Upper lobe of left lung (tissue), 6 donors: ENCODE measurements at regions not wholly inside any gene's neighbourhood (a gene's known extent, or its start where the extent isn't known, plus 50 kb on each side); places are given as distances from the start of the nearest gene placed in this dataset.

ENCODE experiments used
- ATAC-seq, 2 donors: fragments of 200-7000 bp; cut with Tn5 transposase; one replicate each; pipeline ENCODE4 v1.9.1; 2022; ENCODE audit warnings: mild to moderate bottlenecking in 2 of 2, moderate library complexity in 2 of 2; ENCODE audit not compliant: low FRiP score in 2 of 2
- DNase-seq, 2 donors: peaks; one replicate each; pipeline ENCODE4 v3.0.0-alpha.2; 2019 to 2020
- H3K27ac ChIP-seq, 4 donors: fragments of 200-600 bp; sonication (generic); one replicate each; pipeline ENCODE4 v1.5.1; 2016 to 2019
- H3K27me3 ChIP-seq, 4 donors: fragments of 200-600 bp; sonication (generic); one replicate each; pipeline ENCODE4 v1.5.1; 2017 to 2019
- H3K36me3 ChIP-seq, 4 donors: fragments of 200-600 bp; sonication (generic); one replicate each; pipeline ENCODE4 v1.5.1; 2016 to 2019
- H3K4me1 ChIP-seq, 4 donors: fragments of 200-600 bp; sonication (generic); one replicate each; pipeline ENCODE4 v1.5.1; 2018 to 2019
- H3K4me3 ChIP-seq, 4 donors: fragments of 200-600 bp; sonication (generic); one replicate each; pipeline ENCODE4 v1.5.1; 2017 to 2019; ENCODE audit warnings: mild to moderate bottlenecking in 2 of 4, moderate library complexity in 1 of 4
- H3K9me3 ChIP-seq, 4 donors: fragments of 200-600 bp; sonication (generic); one replicate each; pipeline ENCODE4 v1.5.1; 2018 to 2019
- CTCF ChIP-seq, 6 experiments: fragments of 450-650 bp in 4 of 6; fragments of 200-600 bp in 2 of 6; sonication (generic) in 2 of 6; IDR thresholded peaks; one replicate each; pipeline ENCODE4 v1.5.1; 2016 to 2019; ENCODE audit warnings: antibody characterized with exemption in 6 of 6
- EP300 ChIP-seq, 4 donors: sonication (generic); formaldehyde crosslinking; IDR thresholded peaks; one replicate each; pipeline ENCODE4 v1.5.1; 2017; ENCODE audit warnings: antibody characterized with exemption in 4 of 4, control low read depth in 2 of 4
- POLR2A ChIP-seq, 4 donors: fragments of 450-650 bp; IDR thresholded peaks; one replicate each; pipeline ENCODE4 v1.5.1; 2016 to 2017; ENCODE audit warnings: antibody characterized with exemption in 4 of 4, mild to moderate bottlenecking in 2 of 4
- POLR2AphosphoS5 ChIP-seq, 2 donors: sonication (generic); formaldehyde crosslinking; IDR thresholded peaks; one replicate each; pipeline ENCODE4 v1.5.1; 2017; ENCODE audit warnings: antibody characterized with exemption in 2 of 2
- WGBS, 2 donors: methylation state at CpG; one replicate each; pipeline ENCODE4 v1.1.5; 2017 to 2018; 5-methylcytosine and 5-hydroxymethylcytosine counted together
- donor health status: DM: no; HTN: no; CAD: no; lungs with moderate emphysema.
- donor health status: DM: no; HTN: yes; CAD: no; lungs with severe emphysema.

DNA sequence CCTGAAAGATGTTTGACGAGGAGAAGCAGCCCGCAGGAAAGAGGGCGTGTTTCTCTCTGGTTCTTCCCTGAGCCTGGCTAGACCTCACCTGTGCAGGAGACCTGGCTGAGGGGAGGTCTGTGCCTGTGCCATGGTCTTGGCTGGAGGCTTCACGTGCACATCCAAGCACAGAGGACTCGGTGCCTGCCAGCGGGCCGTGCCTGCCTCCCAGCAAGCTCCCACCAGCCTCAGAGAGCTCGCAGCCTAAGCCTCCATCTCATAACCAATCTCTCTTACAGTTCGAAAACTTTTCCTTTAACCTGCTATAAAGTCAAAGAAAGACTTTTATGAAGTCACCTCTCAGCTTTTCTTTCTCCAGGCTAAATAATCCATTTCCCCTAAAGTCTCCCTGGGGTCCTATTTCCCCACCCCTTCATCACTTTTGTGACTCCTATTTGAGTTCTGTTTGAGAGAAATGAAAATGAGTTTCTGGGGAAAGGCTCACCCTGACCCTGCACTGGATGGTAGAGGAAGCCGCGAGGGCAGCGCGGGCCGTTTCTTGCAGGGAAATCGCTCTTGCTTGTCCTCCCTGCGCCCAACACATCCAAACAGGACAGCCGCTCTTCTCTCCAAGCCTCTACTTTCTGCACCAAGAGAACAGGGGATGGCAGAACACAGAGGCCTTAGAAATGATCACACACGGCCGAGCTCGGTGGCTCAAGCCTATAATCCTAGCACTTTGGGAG is 521.0 kb downstream of the SOX11 start:
- Histone ChIP-seq H3K27ac (no peak overlapping the region), H3K9me3 (no peaks in the 10 kb centered on the region), H3K27me3 (no peaks in the 10 kb centered on the region), H3K4me3 (no peak overlapping the region), H3K36me3 (no peaks in the 10 kb centered on the region), H3K4me1 (no peaks in the 10 kb centered on the region)
- DNase-seq (peak in 1 of 2 donors; percentile 62), ATAC-seq (no peak)
- TF ChIP-seq POLR2AphosphoS5 (IDR thresholded peaks at IDR 0.05) (no peak), EP300 (IDR thresholded peaks at IDR 0.05) (no peak), CTCF (IDR thresholded peaks at IDR 0.05) (no peak)
- WGBS, 2 donors: 94% methylated on average over 19 to 20 of the region's 20 CpGs

- DNase-seq: no peak
- Histone ChIP-seq H3K4me3 (no peak overlapping the region), H3K9me3 (no peaks in the 10 kb centered on the region), H3K4me1 (no peaks in the 10 kb centered on the region), H3K27ac (no peak overlapping the region), H3K36me3 (no peaks in the 10 kb centered on the region), H3K27me3 (no peaks in the 10 kb centered on the region)
- 57 to 76% methylated on average over 6 of the region's 6 CpGs for WGBS, 2 donors
- TF ChIP-seq EP300 (IDR thresholded peaks at IDR 0.05): no peak
- no peak for ATAC-seq
Observed at GRCh38 chr2:6214471-6214870, 522.3 kb downstream of the SOX11 start.

- H3K36me3 ChIP-seq: no peaks in the 10 kb centered on the region
- ATAC-seq (no peak), DNase-seq (no peak)
- H3K4me1 ChIP-seq: no peaks in the 10 kb centered on the region
- H3K27me3 ChIP-seq: no peaks in the 10 kb centered on the region
- 87 to 88% methylated on average over 2 of the region's 2 CpGs for WGBS, 2 donors
- H3K27ac ChIP-seq: no peak overlapping the region
- TF ChIP-seq CTCF (IDR thresholded peaks at IDR 0.05): no peak
- no peak for TF ChIP-seq EP300 (IDR thresholded peaks at IDR 0.05)
- no peak for TF ChIP-seq POLR2A (IDR thresholded peaks at IDR 0.05)
- no peak for TF ChIP-seq POLR2AphosphoS5 (IDR thresholded peaks at IDR 0.05)
- no peak overlapping the region for H3K4me3 ChIP-seq
- H3K9me3 ChIP-seq: no peaks in the 10 kb centered on the region
Observed at GRCh38 chr2:6215053-6215452, 522.9 kb downstream of the SOX11 start.

GRCh38 chr2:6216234-6216633 is 524.0 kb downstream of the SOX11 start:
- Histone ChIP-seq H3K36me3 (no peaks in the 10 kb centered on the region), H3K9me3 (no peaks in the 10 kb centered on the region), H3K4me3 (no peak overlapping the region), H3K27me3 (no peaks in the 10 kb centered on the region), H3K4me1 (no peaks in the 10 kb centered on the region), H3K27ac (no peak overlapping the region)
- ATAC-seq (no peak), DNase-seq (no peak)
- TF ChIP-seq CTCF (IDR thresholded peaks at IDR 0.05): no peak
- no peak for TF ChIP-seq POLR2A (IDR thresholded peaks at IDR 0.05)
- TF ChIP-seq EP300 (IDR thresholded peaks at IDR 0.05): no peak
- no peak for TF ChIP-seq POLR2AphosphoS5 (IDR thresholded peaks at IDR 0.05)
- 82 to 90% methylated on average over 2 of the region's 2 CpGs for WGBS, 2 donors

GRCh38 chr2:6218926-6219325 is 526.7 kb downstream of the SOX11 start:
- WGBS, 2 donors: 92 to 98% methylated on average over 4 of the region's 4 CpGs
- H3K4me3 ChIP-seq: no peak overlapping the region
- H3K9me3 ChIP-seq: no peaks in the 10 kb centered on the region
- no peaks in the 10 kb centered on the region for H3K27me3 ChIP-seq
- H3K27ac ChIP-seq: no peak overlapping the region
- DNase-seq (no peak), ATAC-seq (no peak)
- TF ChIP-seq POLR2AphosphoS5 (IDR thresholded peaks at IDR 0.05) (no peak), CTCF (IDR thresholded peaks at IDR 0.05) (no peak), POLR2A (IDR thresholded peaks at IDR 0.05) (no peak)
- no peaks in the 10 kb centered on the region for H3K4me1 ChIP-seq
- H3K36me3 ChIP-seq: no peaks in the 10 kb centered on the region
